ENCODE measurements at regions not wholly inside any gene's neighbourhood (a gene's known extent, or its start where the extent isn't known, plus 50 kb on each side); places are given as distances from the start of the nearest gene placed in this dataset.

DNA sequence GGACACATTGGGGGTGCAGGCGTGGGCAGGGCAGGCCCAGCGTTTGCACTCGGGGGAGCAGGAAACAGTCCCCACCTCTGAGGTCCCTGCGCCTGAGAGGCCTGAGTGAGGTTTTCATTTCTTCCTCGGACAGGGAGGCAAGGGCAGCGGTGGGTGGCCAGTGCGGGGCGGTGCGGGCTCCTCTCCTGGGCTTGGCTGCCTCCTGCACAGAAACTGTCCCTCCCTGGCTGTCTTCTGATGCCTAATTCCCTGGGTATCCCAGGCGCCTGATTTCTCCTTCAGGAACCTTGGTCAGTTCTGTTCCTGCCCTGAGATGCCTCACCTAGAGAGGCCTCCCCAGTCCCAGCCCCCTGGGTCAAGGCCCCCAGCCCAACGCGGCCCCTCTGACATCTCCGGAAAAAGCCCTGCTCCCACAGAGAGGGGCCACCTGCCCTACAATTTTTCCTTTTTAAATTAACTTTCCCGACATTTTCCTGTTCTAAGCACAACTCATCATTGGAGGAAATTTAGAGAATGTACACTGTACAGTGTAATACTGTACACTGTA, 260.3 kb downstream of the ADGRD1 start:
- no peak for TF ChIP-seq MCM3 (IDR thresholded peaks at IDR 0.05)
- TF ChIP-seq SMAD2 (IDR thresholded peaks at IDR 0.05; ENCODE audit: low read depth, low read length): no peak
- TF ChIP-seq, protein P1, sequence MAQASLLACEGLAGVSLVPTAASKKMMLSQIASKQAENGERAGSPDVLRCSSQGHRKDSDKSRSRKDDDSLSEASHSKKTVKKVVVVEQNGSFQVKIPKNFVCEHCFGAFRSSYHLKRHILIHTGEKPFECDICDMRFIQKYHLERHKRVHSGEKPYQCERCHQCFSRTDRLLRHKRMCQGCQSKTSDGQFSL (CRISPR knock-in tag; IDR thresholded peaks at IDR 0.05): no peak
- TF ChIP-seq, protein P1 (tag; IDR thresholded peaks at IDR 0.05): no peak
- no peak for TF ChIP-seq ZNF165 (CRISPR knock-in tag; IDR thresholded peaks at IDR 0.05; ENCODE audit: borderline replicate concordance)
- TF ChIP-seq ZNF311 (CRISPR knock-in tag; IDR thresholded peaks at IDR 0.05): no peak
- TF ChIP-seq, protein P2, sequence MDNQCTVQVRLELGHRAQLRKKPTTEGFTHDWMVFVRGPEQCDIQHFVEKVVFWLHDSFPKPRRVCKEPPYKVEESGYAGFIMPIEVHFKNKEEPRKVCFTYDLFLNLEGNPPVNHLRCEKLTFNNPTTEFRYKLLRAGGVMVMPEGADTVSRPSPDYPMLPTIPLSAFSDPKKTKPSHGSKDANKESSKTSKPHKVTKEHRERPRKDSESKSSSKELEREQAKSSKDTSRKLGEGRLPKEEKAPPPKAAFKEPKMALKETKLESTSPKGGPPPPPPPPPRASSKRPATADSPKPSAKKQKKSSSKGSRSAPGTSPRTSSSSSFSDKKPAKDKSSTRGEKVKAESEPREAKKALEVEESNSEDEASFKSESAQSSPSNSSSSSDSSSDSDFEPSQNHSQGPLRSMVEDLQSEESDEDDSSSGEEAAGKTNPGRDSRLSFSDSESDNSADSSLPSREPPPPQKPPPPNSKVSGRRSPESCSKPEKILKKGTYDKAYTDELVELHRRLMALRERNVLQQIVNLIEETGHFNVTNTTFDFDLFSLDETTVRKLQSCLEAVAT (IDR thresholded peaks at IDR 0.05): no peak
- TF ChIP-seq, protein P3, sequence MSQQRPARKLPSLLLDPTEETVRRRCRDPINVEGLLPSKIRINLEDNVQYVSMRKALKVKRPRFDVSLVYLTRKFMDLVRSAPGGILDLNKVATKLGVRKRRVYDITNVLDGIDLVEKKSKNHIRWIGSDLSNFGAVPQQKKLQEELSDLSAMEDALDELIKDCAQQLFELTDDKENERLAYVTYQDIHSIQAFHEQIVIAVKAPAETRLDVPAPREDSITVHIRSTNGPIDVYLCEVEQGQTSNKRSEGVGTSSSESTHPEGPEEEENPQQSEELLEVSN (IDR thresholded peaks at IDR 0.05; ENCODE audit: borderline replicate concordance in 1 of 2, extremely low read depth in 1 of 2, insufficient read depth in 1 of 2, insufficient read length in 1 of 2, low read depth in 1 of 2, low read length in 1 of 2, poor library complexity in 1 of 2, severe bottlenecking in 1 of 2): no peak
- TF ChIP-seq RNF2 (IDR thresholded peaks at IDR 0.05): no peak
- TF ChIP-seq MBD2 (IDR thresholded peaks at IDR 0.05; ENCODE audit: borderline replicate concordance, low read depth): no peak
- TF ChIP-seq CHD2 (IDR thresholded peaks at IDR 0.05; ENCODE audit: low read depth, low read length): no peak
- TF ChIP-seq CAMTA2 (CRISPR knock-in tag; conservative IDR thresholded peaks at IDR 0.05): no peak
- no peak for TF ChIP-seq POLR2AphosphoS5 (IDR thresholded peaks at IDR 0.05; ENCODE audit: control insufficient read depth, insufficient read depth, low read depth, low read length)
- TF ChIP-seq ZNF444 (CRISPR knock-in tag; IDR thresholded peaks at IDR 0.05): no peak
- TF ChIP-seq PHF8 (IDR thresholded peaks at IDR 0.05; ENCODE audit: borderline replicate concordance, low read length): no peak
